ENCODE measurements at regions not wholly inside any gene's neighbourhood (a gene's known extent, or its start where the extent isn't known, plus 50 kb on each side); places are given as distances from the start of the nearest gene placed in this dataset.

DNA sequence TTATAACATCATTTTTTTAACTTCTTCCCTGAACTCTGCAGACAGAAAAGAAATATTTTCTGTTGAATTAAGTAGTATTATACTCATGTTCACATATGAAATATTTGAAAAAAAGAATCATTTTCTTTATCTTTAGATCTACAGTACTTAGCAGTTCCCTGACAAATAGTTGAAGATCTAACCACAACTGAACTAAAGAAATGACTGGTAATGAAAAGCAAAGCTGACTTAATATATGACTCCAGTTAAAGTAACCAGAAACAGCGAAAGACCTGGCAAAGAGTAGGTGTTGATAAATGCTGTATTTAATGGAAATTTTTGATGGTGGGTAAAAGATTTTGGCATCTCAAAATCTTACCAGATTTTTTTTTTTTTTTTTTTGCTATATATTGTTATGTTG, 207.1 kb upstream of the SLC16A7 start:
- TF ChIP-seq POLR2A (IDR thresholded peaks at IDR 0.05; ENCODE audit: low read depth, low read length) (no peak), POLR2AphosphoS5 (IDR thresholded peaks at IDR 0.05; ENCODE audit: low read depth, low read length) (no peak), SPI1 (IDR thresholded peaks at IDR 0.05; ENCODE audit: low read depth, low read length) (no peak), TAF1 (IDR thresholded peaks at IDR 0.05; ENCODE audit: low read depth, low read length) (no peak), POU2F2 (IDR thresholded peaks at IDR 0.05; ENCODE audit: low read depth, low read length) (no peak), PAX5 (IDR thresholded peaks at IDR 0.05; ENCODE audit: insufficient read depth, low read length, severe bottlenecking) (no peak)
